Lower leg skin (tissue), 3 donors: ENCODE measurements at regions not wholly inside any gene's neighbourhood (a gene's known extent, or its start where the extent isn't known, plus 50 kb on each side); places are given as distances from the start of the nearest gene placed in this dataset.
"Not testable (repeated sequence)": the region's sequence is repeated elsewhere in the genome, so short reads cannot be mapped to it uniquely, and the experiment has no call there.

Experiments
- DNase-seq, 2 donors: peaks; one replicate each; pipeline ENCODE4 v3.0.0-alpha.2; 2019; ENCODE audit warnings: low spot score in 2 of 2
- H3K4me3 ChIP-seq: fragments of 200-600 bp; sonication (generic); 2 replicates; pipeline ENCODE4 v1.5.1; 2017; ENCODE audit warnings: mild to moderate bottlenecking, low read depth; ENCODE audit not compliant: poor library complexity, severe bottlenecking
- WGBS, 2 donors: methylation state at CpG; one replicate each; pipeline ENCODE4 v1.1.5; 2018; 5-methylcytosine and 5-hydroxymethylcytosine counted together
- intact Hi-C: fragments of 100-400 bp; cut with DNase I; formaldehyde crosslinking; loops from one replicate; pipeline ENCODE4 v1.15.0; 2023; ENCODE audit warnings: low total_unique reads

GRCh38 chr22:12279512-12280474 is 3248.2 kb upstream of the OR11H1 start:
- DNase-seq, intact Hi-C loops, H3K4me3 ChIP-seq: not testable (repeated sequence)
- WGBS, 2 donors = 78 to 81% methylated on average over 18 to 23 of the region's 26 CpGs

- intact Hi-C loops, H3K4me3 ChIP-seq, DNase-seq: not testable (repeated sequence)
- 4% methylated on average over 2 of the region's 2 CpGs for WGBS, 2 donors
Observed at GRCh38 chr22:12284690-12285089, 3243.3 kb upstream of the OR11H1 start.

DNA sequence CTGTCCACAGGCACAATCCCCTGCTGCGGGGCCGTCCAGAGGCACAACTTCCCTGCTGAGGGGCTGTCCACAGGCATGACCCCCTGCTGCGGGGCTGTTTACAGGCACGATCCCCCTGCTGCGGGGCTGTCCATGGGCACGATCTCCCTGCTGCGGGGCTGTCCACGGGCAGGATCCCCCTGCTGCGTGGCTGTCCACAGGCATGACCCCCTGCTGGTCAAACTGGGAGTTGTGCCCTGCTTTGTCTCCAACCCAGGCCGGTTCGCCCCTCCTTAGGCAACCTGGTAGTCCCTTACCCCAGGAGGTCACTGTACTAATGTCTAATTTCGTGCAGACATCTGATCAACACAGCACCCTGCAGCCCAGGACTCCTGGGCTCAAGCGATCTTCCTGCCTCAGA is 3230.6 kb upstream of the OR11H1 start:
- DNase-seq = peak in 1 of 2 donors; percentile 85
- H3K4me3 ChIP-seq, intact Hi-C loops: not testable (repeated sequence)
- 57 to 68% methylated on average over 4 to 10 of the region's 13 CpGs for WGBS, 2 donors
